ENCODE measurements at regions not wholly inside any gene's neighbourhood (a gene's known extent, or its start where the extent isn't known, plus 50 kb on each side); places are given as distances from the start of the nearest gene placed in this dataset.

GRCh38 chr12:77494296-77494695 is 336.4 kb upstream of the NAV3 start:
- no peak overlapping the region for H3K4me2 ChIP-seq
- H3K4me1 ChIP-seq, result no peaks in the 10 kb centered on the region
- ATAC-seq (no peak), DNase-seq (ENCODE audit: low read depth in 1 of 2, low spot score in 1 of 2) (no peak), FAIRE-seq (no peak)
- 5% methylated on average over 3 of the region's 3 CpGs for WGBS (ENCODE audit: missing lambda C conversion rate)
- ChIA-PET POLR2A (no interaction called here), CTCF (interaction anchor here (1.6 kb wide), 1 partner anchor 38 kb away, joined by 3 read pairs; no protein-coding TSS in a partner anchor)
- no peak overlapping the region for H3K27ac ChIP-seq
- H3K9me3 ChIP-seq, result no peaks in the 10 kb centered on the region
- H3K4me3 ChIP-seq, result no peak overlapping the region
- TF ChIP-seq JUN (IDR thresholded peaks at IDR 0.05), result no peak
- TF ChIP-seq CHD2 (IDR thresholded peaks at IDR 0.05; ENCODE audit: low read length, partially characterized antibody), result no peak
- no peak for TF ChIP-seq REST (IDR thresholded peaks at IDR 0.05)
- no peak for TF ChIP-seq JUNB (IDR thresholded peaks at IDR 0.05)
- no peak for TF ChIP-seq EHMT2 (IDR thresholded peaks at IDR 0.05; ENCODE audit: low read depth)
- no peak for TF ChIP-seq MAZ (IDR thresholded peaks at IDR 0.05; ENCODE audit: borderline replicate concordance, low read depth, low read length)
- TF ChIP-seq MAFK (IDR thresholded peaks at IDR 0.05; ENCODE audit: partially characterized antibody), result no peak
- no peak for TF ChIP-seq HES2 (IDR thresholded peaks at IDR 0.05)
- no peak for TF ChIP-seq HOXB13 (CRISPR knock-in tag; IDR thresholded peaks at IDR 0.05; ENCODE audit: low read depth)
- no peak for TF ChIP-seq CEBPB (IDR thresholded peaks at IDR 0.05)
- TF ChIP-seq FOXS1 (CRISPR knock-in tag; IDR thresholded peaks at IDR 0.05), result no peak
- no peak for TF ChIP-seq ZFP36 (IDR thresholded peaks at IDR 0.05; ENCODE audit: borderline replicate concordance, partially characterized antibody)
- TF ChIP-seq CBX8 (IDR thresholded peaks at IDR 0.05), result no peak
- TF ChIP-seq, protein P1, sequence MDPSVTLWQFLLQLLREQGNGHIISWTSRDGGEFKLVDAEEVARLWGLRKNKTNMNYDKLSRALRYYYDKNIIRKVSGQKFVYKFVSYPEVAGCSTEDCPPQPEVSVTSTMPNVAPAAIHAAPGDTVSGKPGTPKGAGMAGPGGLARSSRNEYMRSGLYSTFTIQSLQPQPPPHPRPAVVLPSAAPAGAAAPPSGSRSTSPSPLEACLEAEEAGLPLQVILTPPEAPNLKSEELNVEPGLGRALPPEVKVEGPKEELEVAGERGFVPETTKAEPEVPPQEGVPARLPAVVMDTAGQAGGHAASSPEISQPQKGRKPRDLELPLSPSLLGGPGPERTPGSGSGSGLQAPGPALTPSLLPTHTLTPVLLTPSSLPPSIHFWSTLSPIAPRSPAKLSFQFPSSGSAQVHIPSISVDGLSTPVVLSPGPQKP (IDR thresholded peaks at IDR 0.05; ENCODE audit: low read depth, low read length), result no peak

DNA sequence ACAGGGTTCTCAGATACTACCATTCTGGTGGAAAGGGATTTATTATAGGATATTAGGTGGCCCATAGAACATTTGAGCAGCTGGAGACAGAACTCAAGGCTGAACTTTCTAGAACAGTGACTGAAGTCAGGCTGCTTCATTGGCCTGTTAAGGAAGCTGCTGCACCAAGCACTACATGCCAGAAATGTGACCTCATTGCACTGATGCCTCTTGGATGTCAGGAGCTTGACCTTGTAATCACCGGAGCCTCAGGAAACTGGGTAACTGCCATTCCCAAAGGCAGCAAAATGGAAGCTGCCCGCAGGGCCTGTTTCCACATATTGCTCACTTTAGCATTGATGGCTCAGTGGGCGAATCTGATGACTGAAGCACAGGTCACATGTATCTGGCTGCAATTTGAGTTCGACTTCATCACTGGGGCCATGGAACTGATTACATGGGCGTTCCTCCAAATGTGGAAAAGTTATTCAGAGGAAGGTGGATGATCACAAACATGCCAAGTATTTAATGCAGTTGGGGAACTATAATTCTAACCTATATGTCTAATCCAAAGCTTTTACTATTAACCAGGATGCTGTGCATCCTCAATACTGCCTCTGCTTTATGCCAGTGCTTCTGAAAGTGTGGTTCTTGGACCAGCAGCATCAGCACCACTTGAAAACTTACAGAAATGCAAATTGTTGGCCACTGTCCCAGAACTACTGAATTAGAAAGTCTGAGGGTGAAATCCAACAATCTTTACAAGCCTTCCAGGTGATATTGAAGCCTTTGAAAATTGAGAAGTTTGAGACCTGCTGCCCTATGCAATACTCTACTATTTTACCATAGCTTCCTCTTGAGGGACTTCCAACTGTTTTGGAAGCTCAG is 337.2 kb upstream of the NAV3 start:
- CTCF ChIA-PET, result interaction anchor here (1.6 kb wide), 1 partner anchor 37 kb away, joined by 3 read pairs; no protein-coding TSS in a partner anchor
- Histone ChIP-seq H3K9me3 (no peaks in the 10 kb centered on the region), H3K4me2 (no peak overlapping the region), H3K4me3 (no peak overlapping the region), H3K4me1 (no peaks in the 10 kb centered on the region), H3K27ac (no peak overlapping the region)
- ATAC-seq, result no peak
- 8% methylated on average over 4 of the region's 5 CpGs for WGBS (ENCODE audit: missing lambda C conversion rate)
- DNase-seq (ENCODE audit: low read depth in 1 of 2, low spot score in 1 of 2), result no peak
- no peak for FAIRE-seq
- POLR2A ChIA-PET, result no interaction called here
- TF ChIP-seq CTCF (IDR thresholded peaks at IDR 0.05) (no peak), HOXA7 (CRISPR knock-in tag; IDR thresholded peaks at IDR 0.05) (no peak)
- TF ChIP-seq, protein P2, sequence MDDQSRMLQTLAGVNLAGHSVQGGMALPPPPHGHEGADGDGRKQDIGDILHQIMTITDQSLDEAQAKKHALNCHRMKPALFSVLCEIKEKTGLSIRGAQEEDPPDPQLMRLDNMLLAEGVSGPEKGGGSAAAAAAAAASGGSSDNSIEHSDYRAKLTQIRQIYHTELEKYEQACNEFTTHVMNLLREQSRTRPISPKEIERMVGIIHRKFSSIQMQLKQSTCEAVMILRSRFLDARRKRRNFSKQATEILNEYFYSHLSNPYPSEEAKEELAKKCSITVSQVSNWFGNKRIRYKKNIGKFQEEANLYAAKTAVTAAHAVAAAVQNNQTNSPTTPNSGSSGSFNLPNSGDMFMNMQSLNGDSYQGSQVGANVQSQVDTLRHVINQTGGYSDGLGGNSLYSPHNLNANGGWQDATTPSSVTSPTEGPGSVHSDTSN (IDR thresholded peaks at IDR 0.05), result no peak

All from A549 (cell line).